Fibroblast of skin of left quadriceps (primary cell): ENCODE measurements at regions not wholly inside any gene's neighbourhood (a gene's known extent, or its start where the extent isn't known, plus 50 kb on each side); places are given as distances from the start of the nearest gene placed in this dataset.
A peak's percentile ranks its signal among the peaks of the same experiment; 100 is the strongest.

Source experiments
- DNase-seq, 2 experiments: peaks; one replicate each; pipeline ENCODE4 v3.0.0-alpha.2; 2013; ENCODE audit warnings: low read depth in 2 of 2

GRCh38 chr9:120001536-120001935 lies 578.4 kb downstream of the CDK5RAP2 start:
- peak in 1 of 2 experiments; percentile 2 for DNase-seq

GRCh38 chr9:119998614-119999013 lies 581.4 kb downstream of the CDK5RAP2 start:
- no peak for DNase-seq

- no peak for DNase-seq
Observed at GRCh38 chr9:119991797-119992196, 588.2 kb downstream of the CDK5RAP2 start.

GRCh38 chr9:119986713-119987112 lies 593.3 kb downstream of the CDK5RAP2 start:
- no peak for DNase-seq

- DNase-seq: no peak
Observed at GRCh38 chr9:119986205-119986604, 593.8 kb downstream of the CDK5RAP2 start.

GRCh38 chr9:119974026-119974425 lies 604.8 kb upstream of the BRINP1 start:
- DNase-seq: no peak

- peak; percentile 49 to 50 for DNase-seq
Observed at GRCh38 chr9:119968836-119969707, 599.8 kb upstream of the BRINP1 start.

- DNase-seq: no peak
Observed at GRCh38 chr9:119967867-119968535, 598.8 kb upstream of the BRINP1 start.

GRCh38 chr9:119963798-119964372 lies 594.6 kb upstream of the BRINP1 start:
- DNase-seq: peak; percentile 94

GRCh38 chr9:119963258-119963797 lies 594.1 kb upstream of the BRINP1 start:
- peak; percentile 93 to 95 for DNase-seq

- peak in 1 of 2 experiments; percentile 7 for DNase-seq
Observed at GRCh38 chr9:119961774-119962424, 592.7 kb upstream of the BRINP1 start.

- DNase-seq: no peak
Observed at GRCh38 chr9:119959846-119960545, 590.8 kb upstream of the BRINP1 start.

- no peak for DNase-seq
Observed at GRCh38 chr9:119956111-119956510, 586.9 kb upstream of the BRINP1 start.

- no peak for DNase-seq
Observed at GRCh38 chr9:119955276-119955675, 586.0 kb upstream of the BRINP1 start.

GRCh38 chr9:119951591-119951990 lies 582.4 kb upstream of the BRINP1 start:
- DNase-seq: no peak

GRCh38 chr9:119951090-119951489 lies 581.9 kb upstream of the BRINP1 start:
- peak; percentile 83 to 84 for DNase-seq

- DNase-seq: no peak
Observed at GRCh38 chr9:119945686-119946085, 576.5 kb upstream of the BRINP1 start.

GRCh38 chr9:119941091-119941490 lies 571.9 kb upstream of the BRINP1 start:
- DNase-seq: no peak

GRCh38 chr9:119938871-119939270 lies 569.6 kb upstream of the BRINP1 start:
- no peak for DNase-seq

GRCh38 chr9:119934497-119934896 lies 565.3 kb upstream of the BRINP1 start:
- no peak for DNase-seq

- no peak for DNase-seq
Observed at GRCh38 chr9:119933191-119933590, 564.0 kb upstream of the BRINP1 start.
